Hepatocyte (in vitro differentiated cells): ENCODE measurements at regions not wholly inside any gene's neighbourhood (a gene's known extent, or its start where the extent isn't known, plus 50 kb on each side); places are given as distances from the start of the nearest gene placed in this dataset.

Source experiments
- CTCF ChIP-seq: fragments of 200-600 bp; sonication (generic); IDR thresholded peaks from 2 replicates; pipeline ENCODE4 v1.5.1; 2016; ENCODE audit warnings: antibody characterized with exemption, mild to moderate bottlenecking; ENCODE audit not compliant: poor library complexity
- EZH2phosphoT487 ChIP-seq: fragments of 200-600 bp; sonication (generic); IDR thresholded peaks from one replicate; pipeline ENCODE4 v1.6.1; 2018; ENCODE audit warnings: antibody characterized with exemption, mild to moderate bottlenecking, low read depth, moderate library complexity; ENCODE audit not compliant: unreplicated experiment, severe bottlenecking

GRCh38 chr2:59182249-59182648, 941.1 kb upstream of the FANCL start:
- TF ChIP-seq CTCF: peak; percentile 44
- TF ChIP-seq EZH2phosphoT487: no peak
